ENCODE measurements at regions not wholly inside any gene's neighbourhood (a gene's known extent, or its start where the extent isn't known, plus 50 kb on each side); places are given as distances from the start of the nearest gene placed in this dataset.

DNA sequence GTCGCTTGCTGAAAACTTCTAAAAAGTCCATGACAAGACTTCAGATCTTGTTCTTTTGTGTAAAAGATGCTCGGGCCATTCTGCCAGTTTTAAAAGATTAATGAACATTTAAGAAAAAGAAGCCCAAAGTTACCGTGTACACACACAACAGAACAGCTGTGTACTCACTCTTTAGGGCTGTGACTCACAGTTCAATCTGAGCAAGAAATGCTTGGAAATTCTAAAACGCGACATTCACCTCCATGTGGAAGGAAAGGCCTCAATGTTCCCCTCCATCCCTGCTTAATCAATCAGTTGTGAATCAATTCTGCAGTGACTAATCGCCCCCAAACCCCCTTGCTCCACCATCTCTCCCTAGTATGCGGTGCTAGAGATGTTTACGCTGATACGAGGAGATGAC is 609.9 kb upstream of the SALL1 start:
- no peak overlapping the region for H3K27ac Mint-ChIP-seq
- peaks cover 0 to 8% of the 10 kb centered on the region in 2 donors for H3K36me3 Mint-ChIP-seq
- no peak for ATAC-seq
- no peak for DNase-seq (ENCODE audit: low spot score in 2 of 2)
- peaks cover 0 to 3% of the 10 kb centered on the region in 2 donors for H3K9me3 Mint-ChIP-seq

DNA sequence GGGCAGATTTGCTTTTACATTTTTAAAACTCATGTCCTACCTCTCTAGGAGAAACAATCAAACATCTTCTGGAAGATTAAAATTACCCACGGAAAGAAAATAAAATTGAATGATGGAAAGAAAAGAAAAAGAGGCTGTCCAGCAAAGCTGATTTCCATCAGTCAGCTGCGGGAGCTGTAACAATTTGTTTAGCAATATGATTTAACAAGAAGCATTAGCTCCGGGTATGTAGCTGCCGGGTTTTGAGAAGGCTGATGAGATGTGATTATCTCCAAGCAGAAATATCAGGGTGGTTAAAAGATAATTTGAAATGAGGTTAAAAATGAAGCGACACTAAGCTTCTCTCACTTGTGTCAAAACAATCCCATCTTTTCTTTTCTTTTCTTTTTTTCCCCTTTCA is 608.9 kb upstream of the SALL1 start:
- no peak for ATAC-seq
- H3K9me3 Mint-ChIP-seq: peaks cover 0 to 3% of the 10 kb centered on the region in 2 donors
- no peak for DNase-seq (ENCODE audit: low spot score in 2 of 2)
- peaks cover 0 to 8% of the 10 kb centered on the region in 2 donors for H3K36me3 Mint-ChIP-seq
- H3K27ac Mint-ChIP-seq: no peak overlapping the region

DNA sequence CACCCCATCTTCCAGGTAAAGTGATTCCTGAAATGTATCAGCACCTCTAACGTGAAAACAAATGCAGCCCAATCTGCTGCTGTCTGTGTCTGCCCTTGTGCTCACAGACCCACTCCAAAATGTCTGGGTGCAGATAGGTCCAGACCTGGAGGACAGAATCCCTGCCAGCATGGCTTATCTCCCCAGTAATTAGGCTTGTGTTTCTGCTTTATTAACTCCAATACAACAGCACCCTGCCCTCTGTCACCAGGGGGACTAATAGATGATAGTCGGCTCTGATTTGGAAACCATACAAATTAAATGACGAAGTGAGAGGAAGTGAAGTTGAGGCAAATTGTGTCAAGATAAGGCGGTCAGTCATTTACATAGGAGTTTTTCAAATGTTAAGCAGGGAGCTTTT is 608.3 kb upstream of the SALL1 start:
- no peak overlapping the region for H3K27ac Mint-ChIP-seq
- no peak for DNase-seq (ENCODE audit: low spot score in 2 of 2)
- peaks cover 0 to 3% of the 10 kb centered on the region in 2 donors for H3K9me3 Mint-ChIP-seq
- H3K36me3 Mint-ChIP-seq: peaks cover 0 to 8% of the 10 kb centered on the region in 2 donors
- no peak for ATAC-seq

- H3K9me3 Mint-ChIP-seq: no peaks in the 10 kb centered on the region
- no peak overlapping the region for H3K27ac Mint-ChIP-seq
- DNase-seq (ENCODE audit: low spot score in 2 of 2): no peak
- ATAC-seq: no peak
- peaks cover 0 to under 1% of the 10 kb centered on the region in 2 donors for H3K36me3 Mint-ChIP-seq
Observed at GRCh38 chr16:51757921-51758479, 606.9 kb upstream of the SALL1 start.

DNA sequence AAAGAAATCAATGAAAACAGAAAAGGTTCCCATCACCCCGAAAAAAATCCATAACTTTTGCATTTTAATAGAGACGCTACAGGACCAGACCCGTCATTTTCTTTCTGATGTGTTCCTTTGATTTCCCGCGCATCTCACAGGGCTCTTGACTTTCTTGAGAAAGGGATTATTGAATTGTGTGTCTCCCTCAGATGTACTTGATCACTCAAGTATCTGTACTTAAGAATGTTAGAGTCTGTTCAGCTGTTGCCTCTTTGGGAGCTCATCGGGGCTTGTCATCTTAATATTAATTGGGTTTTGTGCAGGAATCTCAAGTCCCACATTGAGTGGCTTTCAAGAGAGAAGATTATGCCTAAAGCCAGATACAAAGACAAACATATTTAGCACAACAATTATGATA is 606.4 kb upstream of the SALL1 start:
- ATAC-seq (no peak), DNase-seq (ENCODE audit: low spot score in 2 of 2) (no peak)
- Mint-ChIP-seq H3K9me3 (no peaks in the 10 kb centered on the region), H3K36me3 (no peaks in the 10 kb centered on the region), H3K27ac (no peak overlapping the region)

DNA sequence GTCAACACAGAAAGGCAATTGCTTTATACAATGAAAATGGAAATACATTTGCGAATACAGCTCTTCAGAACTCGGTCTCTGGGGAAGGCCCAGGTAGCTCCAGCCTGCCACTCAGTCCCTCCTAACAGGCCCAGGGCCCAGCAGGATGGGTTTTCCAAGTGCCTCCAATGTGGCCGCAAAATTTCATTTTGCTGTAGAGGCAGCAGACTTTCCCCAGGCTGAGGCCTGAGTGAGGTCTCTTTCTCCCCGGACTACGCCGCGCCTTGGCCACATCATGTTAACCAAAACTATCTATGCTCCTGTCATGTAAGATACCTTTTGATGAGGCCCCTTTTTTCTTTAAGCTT is 606.0 kb upstream of the SALL1 start:
- Mint-ChIP-seq H3K9me3 (no peaks in the 10 kb centered on the region), H3K27ac (no peak overlapping the region), H3K36me3 (no peaks in the 10 kb centered on the region)
- DNase-seq (ENCODE audit: low spot score in 2 of 2) (no peak), ATAC-seq (no peak)

DNA sequence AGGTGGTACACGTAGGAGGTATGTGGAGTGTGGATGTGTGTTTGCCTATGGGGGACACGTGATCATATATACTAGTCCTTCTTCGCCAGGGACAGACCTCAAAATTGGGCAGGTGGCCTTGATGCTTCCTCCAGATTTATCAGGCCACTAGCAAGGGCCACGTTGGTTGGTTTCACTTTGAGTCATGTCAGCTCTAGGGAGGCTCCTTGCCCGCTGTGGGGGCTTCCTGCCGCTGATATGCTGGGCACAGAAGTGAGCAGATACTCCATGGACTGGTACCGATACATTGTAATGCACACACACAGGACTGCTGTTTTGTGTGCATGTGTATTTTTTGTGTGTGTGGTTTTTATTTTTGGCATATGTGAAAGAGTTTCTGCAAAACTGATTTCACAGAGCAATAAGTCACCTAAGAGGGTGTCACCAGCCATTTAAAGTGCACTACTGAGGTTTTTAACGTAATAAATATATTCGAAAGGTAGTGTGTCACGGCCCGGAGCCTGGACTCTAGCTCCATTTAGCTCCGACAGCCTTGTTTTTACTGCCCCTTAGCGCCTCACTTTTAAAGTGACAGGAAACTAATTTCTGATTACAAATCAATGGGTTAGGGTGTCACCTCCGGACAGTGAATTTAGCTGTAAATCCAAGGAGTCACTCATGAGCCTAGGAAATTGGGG is 605.5 kb upstream of the SALL1 start:
- no peaks in the 10 kb centered on the region for H3K36me3 Mint-ChIP-seq
- H3K9me3 Mint-ChIP-seq: no peaks in the 10 kb centered on the region
- DNase-seq (ENCODE audit: low spot score in 2 of 2): no peak
- ATAC-seq: no peak
- H3K27ac Mint-ChIP-seq: no peak overlapping the region

DNA sequence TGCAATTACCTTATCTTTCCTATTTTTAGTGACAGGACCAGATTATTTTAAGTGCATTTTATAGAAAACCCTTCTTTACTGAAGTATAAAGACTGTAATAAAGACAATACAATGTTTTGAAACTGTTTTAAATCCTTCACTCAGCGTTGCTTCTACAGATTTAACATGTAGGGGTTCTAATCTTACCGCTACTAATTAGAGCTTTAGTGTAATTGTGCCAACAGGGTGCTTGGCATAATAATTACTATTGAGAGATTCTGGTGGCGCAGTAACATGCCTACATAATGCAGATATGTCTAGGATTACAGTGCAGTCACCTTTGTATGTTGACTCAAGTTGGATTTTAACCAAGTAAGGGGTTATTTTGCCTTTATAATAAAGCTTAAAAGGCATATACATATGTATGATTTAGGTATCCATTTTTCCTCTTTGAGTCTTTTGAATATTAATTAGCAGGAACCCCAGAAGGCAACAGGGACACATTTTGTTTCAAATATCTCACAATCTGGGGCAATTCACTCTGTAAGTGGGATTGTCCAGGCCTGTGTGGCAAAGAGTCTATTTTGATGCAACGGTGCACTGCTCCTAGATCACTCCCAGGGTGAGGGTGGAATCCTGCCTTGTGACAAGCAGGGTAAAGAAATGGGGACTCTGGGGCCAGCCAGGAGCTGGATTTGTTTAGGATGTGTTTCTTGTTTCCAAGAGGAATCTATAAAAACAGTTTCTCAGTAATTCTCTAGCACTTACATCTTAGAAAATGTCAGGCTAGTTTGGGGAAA is 604.7 kb upstream of the SALL1 start:
- no peak overlapping the region for H3K27ac Mint-ChIP-seq
- no peaks in the 10 kb centered on the region for H3K9me3 Mint-ChIP-seq
- H3K36me3 Mint-ChIP-seq: no peaks in the 10 kb centered on the region
- ATAC-seq: no peak
- DNase-seq (ENCODE audit: low spot score in 2 of 2): no peak

DNA sequence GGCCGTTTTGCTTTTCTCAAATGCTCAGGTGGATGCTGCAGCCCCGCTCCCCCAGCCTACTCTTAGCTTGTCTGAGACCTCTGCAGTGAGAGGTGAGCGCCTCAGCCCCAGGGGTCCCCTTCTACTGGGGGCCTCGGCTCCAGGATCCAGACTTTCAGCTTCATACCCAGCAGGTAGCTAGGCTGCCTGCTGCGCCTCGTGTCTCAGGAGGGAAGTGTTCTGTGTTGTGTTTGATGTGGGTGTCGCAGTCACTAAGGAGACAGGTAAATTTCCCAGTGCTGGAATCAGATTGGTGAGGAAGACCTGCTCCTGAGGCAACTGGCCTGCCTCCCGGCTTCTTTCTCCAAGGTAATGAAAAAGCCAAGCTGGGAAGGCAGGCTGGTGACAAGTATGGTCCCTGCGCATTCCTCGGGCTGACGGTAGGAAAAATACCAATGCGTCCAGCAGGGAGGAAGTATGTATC is 604.0 kb upstream of the SALL1 start:
- ATAC-seq (no peak), DNase-seq (ENCODE audit: low spot score in 2 of 2) (no peak)
- Mint-ChIP-seq H3K9me3 (no peaks in the 10 kb centered on the region), H3K36me3 (no peaks in the 10 kb centered on the region), H3K27ac (no peak overlapping the region)

GRCh38 chr16:51753467-51754127 is 602.5 kb upstream of the SALL1 start:
- ATAC-seq (no peak), DNase-seq (ENCODE audit: low spot score in 2 of 2) (no peak)
- H3K9me3 Mint-ChIP-seq: peaks cover 0 to 3% of the 10 kb centered on the region in 2 donors
- H3K36me3 Mint-ChIP-seq: no peaks in the 10 kb centered on the region
- H3K27ac Mint-ChIP-seq: no peak overlapping the region

DNA sequence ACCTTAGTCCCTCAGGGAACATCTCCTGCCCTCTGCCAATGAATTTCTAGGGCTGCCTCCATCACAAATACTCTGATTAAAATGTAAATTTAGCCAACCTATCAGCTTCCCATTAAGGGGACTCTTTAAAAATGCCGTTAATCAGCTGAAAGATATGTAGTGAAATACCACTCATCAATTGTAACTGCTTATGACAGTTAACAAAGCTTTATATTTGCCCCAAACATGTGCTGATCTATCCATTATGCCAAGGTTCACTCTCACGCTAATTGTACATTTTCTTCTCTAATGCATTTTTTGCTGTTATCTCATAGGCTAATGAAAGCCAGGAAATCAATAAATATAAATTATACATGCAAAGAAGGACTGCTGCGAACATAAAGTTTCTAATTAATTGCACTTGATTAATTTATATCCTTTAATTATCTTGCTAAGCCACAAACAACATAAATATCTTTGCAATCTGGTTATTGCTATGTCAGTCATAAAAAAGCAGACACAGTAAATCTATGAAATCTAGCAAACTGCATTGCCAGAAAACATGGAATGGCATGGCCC is 601.4 kb upstream of the SALL1 start:
- peaks cover 3 to 4% of the 10 kb centered on the region in 2 donors for H3K9me3 Mint-ChIP-seq
- ATAC-seq (no peak), DNase-seq (ENCODE audit: low spot score in 2 of 2) (no peak)
- H3K36me3 Mint-ChIP-seq: no peaks in the 10 kb centered on the region
- H3K27ac Mint-ChIP-seq: no peak overlapping the region

GRCh38 chr16:51747329-51747728 is 596.3 kb upstream of the SALL1 start:
- ATAC-seq: no peak
- no peaks in the 10 kb centered on the region for H3K36me3 Mint-ChIP-seq
- H3K27ac Mint-ChIP-seq: no peak overlapping the region
- no peak for DNase-seq (ENCODE audit: low spot score in 2 of 2)
- peaks cover 11 to 15% of the 10 kb centered on the region in 2 donors for H3K9me3 Mint-ChIP-seq

GRCh38 chr16:51734220-51734619 is 583.1 kb upstream of the SALL1 start:
- no peak for ATAC-seq
- H3K36me3 Mint-ChIP-seq: no peaks in the 10 kb centered on the region

GRCh38 chr16:51733181-51733580 is 582.1 kb upstream of the SALL1 start:
- H3K9me3 Mint-ChIP-seq: peaks cover 4 to 23% of the 10 kb centered on the region in 2 donors
- no peaks in the 10 kb centered on the region for H3K36me3 Mint-ChIP-seq
- H3K27ac Mint-ChIP-seq: no peak overlapping the region
- DNase-seq (ENCODE audit: low spot score in 2 of 2) (no peak), ATAC-seq (no peak)

More at GRCh38 chr16:51734220-51734619, 583.1 kb upstream of the SALL1 start:
- H3K27ac Mint-ChIP-seq: no peak overlapping the region
- DNase-seq (ENCODE audit: low spot score in 2 of 2): no peak
- H3K9me3 Mint-ChIP-seq: peaks cover 4 to 18% of the 10 kb centered on the region in 2 donors

DNA sequence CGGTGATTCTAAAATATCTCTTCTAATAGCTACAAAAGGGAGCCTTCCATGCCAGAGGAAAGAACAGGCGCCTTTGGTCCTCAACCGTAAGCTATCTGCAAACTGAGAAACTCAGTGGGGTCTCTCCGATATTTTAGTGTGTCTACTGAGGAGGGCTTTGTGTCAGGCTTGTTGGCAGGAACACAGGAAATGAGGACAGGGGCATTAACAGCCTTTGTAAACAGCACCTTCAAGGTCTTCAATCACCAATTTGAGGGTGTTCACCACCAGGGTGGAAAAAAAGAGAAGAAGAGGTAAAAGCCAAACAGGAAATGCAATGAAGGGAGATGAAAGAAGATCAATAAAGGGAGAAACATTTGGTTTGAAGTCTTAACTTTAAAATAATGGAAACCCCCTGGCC is 580.1 kb upstream of the SALL1 start:
- ATAC-seq: no peak
- no peaks in the 10 kb centered on the region for H3K36me3 Mint-ChIP-seq
- H3K9me3 Mint-ChIP-seq: peaks cover 4 to 20% of the 10 kb centered on the region in 2 donors
- no peak for DNase-seq (ENCODE audit: low spot score in 2 of 2)
- no peak overlapping the region for H3K27ac Mint-ChIP-seq

DNA sequence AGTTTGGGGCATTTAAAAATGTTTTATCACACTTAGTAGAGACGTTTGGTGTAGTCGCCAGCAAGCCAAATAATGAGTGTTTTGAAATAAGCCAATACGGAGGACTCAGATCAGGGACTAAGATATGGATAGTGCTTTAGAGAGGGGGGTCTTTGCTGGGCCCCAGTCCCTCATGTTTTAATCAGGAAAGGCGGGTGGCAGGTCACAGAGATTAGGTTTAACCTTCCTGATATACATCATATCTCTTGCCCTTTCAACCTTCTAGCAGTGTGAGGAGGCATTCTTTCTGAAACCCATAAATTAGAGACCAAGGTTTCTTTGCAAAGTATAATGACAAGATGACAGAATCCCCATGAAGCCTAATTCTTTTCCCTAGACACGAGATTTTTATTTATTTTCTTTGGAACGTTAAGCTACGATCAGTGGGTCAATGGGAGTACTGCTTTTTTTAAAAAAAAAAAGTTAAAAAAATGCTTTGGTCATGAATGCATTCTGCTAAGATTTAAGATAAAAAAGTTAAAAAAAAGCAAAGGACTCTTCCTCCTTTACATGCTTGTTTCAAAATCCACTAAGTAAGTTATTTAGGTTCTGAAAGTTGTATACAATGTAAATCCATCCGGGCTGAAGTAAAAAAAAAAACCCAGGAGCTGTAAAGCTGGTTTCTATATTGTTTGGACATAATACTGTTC is 572.1 kb upstream of the SALL1 start:
- ATAC-seq (no peak), DNase-seq (ENCODE audit: low spot score in 2 of 2) (no peak)
- H3K36me3 Mint-ChIP-seq: no peaks in the 10 kb centered on the region
- H3K27ac Mint-ChIP-seq: no peak overlapping the region
- peaks cover 5 to 17% of the 10 kb centered on the region in 2 donors for H3K9me3 Mint-ChIP-seq

Data from activated naive CD4-positive, alpha-beta T cell treated with anti-CD3 and anti-CD28 coated beads, Interleukin-2, amount 50 U/mL, for 72 hours (primary cell).